ENCODE measurements at regions not wholly inside any gene's neighbourhood (a gene's known extent, or its start where the extent isn't known, plus 50 kb on each side); places are given as distances from the start of the nearest gene placed in this dataset.

DNA sequence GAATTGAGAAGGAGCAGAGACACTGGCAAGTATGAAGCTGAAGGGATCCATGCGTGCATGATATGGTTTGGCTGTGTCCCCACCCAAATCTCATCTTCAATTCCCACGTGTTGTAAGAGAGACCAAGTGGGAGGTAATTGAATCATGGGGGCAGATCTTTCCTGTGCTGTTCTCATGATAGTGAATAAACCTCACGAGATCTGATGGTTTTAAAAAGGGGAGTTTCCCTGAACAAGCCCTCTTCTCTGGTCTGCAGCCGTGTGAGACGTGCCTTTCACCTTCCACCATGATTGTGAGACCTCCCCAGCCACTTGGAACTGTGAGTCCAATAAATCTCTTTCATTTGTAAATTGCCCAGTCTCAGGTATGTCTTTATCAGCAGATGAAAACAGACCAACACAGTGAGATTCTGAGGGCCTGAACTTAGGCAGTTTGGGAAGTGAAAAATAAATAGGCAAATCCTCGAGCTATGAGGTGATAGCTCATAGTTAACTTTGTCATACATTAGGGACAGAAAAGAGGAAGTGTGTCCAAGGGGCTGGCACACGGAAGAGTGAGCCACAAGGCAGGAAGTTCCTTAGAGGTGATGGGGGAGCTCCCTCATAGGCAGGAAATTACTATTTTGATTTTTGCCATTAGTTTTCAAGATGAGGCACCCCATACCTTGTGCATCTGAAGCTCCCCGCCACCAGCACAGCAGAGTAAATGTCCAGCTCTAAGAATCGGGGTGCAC lies 658.8 kb upstream of the ID2 start:
- TF ChIP-seq, protein P1, sequence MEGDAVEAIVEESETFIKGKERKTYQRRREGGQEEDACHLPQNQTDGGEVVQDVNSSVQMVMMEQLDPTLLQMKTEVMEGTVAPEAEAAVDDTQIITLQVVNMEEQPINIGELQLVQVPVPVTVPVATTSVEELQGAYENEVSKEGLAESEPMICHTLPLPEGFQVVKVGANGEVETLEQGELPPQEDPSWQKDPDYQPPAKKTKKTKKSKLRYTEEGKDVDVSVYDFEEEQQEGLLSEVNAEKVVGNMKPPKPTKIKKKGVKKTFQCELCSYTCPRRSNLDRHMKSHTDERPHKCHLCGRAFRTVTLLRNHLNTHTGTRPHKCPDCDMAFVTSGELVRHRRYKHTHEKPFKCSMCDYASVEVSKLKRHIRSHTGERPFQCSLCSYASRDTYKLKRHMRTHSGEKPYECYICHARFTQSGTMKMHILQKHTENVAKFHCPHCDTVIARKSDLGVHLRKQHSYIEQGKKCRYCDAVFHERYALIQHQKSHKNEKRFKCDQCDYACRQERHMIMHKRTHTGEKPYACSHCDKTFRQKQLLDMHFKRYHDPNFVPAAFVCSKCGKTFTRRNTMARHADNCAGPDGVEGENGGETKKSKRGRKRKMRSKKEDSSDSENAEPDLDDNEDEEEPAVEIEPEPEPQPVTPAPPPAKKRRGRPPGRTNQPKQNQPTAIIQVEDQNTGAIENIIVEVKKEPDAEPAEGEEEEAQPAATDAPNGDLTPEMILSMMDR (conservative IDR thresholded peaks at IDR 0.05; ENCODE audit: low read depth, low read length) = no peak
- no peak for TF ChIP-seq EZH2 (IDR thresholded peaks at IDR 0.05; ENCODE audit: borderline replicate concordance, low read depth, low read length, poor library complexity, severe bottlenecking)
